BLaER1 treated with 17β-estradiol and CSF1 and Interleukin-3, amounts not matched to agents 10 nM and 100 nM (cell line): ENCODE measurements at regions not wholly inside any gene's neighbourhood (a gene's known extent, or its start where the extent isn't known, plus 50 kb on each side); places are given as distances from the start of the nearest gene placed in this dataset.

Experiments used
- H3K27ac ChIP-seq, 11 experiments: shearing (Covaris generic); formaldehyde crosslinking; 2 replicates each; pipeline ENCODE4 v1.8.1; 2022
- H3K27me3 ChIP-seq, 11 experiments: shearing (Covaris generic); formaldehyde crosslinking; 2 replicates each; pipeline ENCODE4 v1.8.1; 2022
- H3K36me3 ChIP-seq, 11 experiments: shearing (Covaris generic); formaldehyde crosslinking; 2 replicates each; pipeline ENCODE4 v1.8.1; 2022
- H3K4me1 ChIP-seq, 10 experiments: shearing (Covaris generic); formaldehyde crosslinking; 2 replicates each; pipeline ENCODE4 v1.8.1; 2022
- H3K4me2 ChIP-seq, 11 experiments: shearing (Covaris generic); formaldehyde crosslinking; 2 replicates each; pipeline ENCODE4 v1.8.1; 2022
- H3K4me3 ChIP-seq, 10 experiments: shearing (Covaris generic); formaldehyde crosslinking; 2 replicates each; pipeline ENCODE4 v1.8.1; 2022
- H3K9ac ChIP-seq, 11 experiments: shearing (Covaris generic); formaldehyde crosslinking; 2 replicates each; pipeline ENCODE4 v1.8.1; 2022
- H3K9me3 ChIP-seq, 11 experiments: shearing (Covaris generic); formaldehyde crosslinking; replicated peaks in 1 of 11; 2 replicates each; pipeline ENCODE4 v1.8.1; 2022
- H4K20me1 ChIP-seq, 11 experiments: shearing (Covaris generic); formaldehyde crosslinking; 2 replicates each; pipeline ENCODE4 v1.8.1; 2022
- Cebpa-rat ChIP-seq, 11 experiments: shearing (Covaris generic); IDR thresholded peaks; 2 replicates each; pipeline ENCODE4 v1.8.1; 2022

- no peak overlapping the region for H3K9ac ChIP-seq
- H3K27ac ChIP-seq, result no peak overlapping the region
- H3K9me3 ChIP-seq, result peaks cover 0 to 3% (median 0%) of the 10 kb centered on the region in 11 experiments; a peak in 1 of 22 replicates
- H3K4me1 ChIP-seq, result no peaks in the 10 kb centered on the region
- H3K36me3 ChIP-seq, result no peaks in the 10 kb centered on the region
- H3K4me2 ChIP-seq, result no peak overlapping the region
- no peaks in the 10 kb centered on the region for H4K20me1 ChIP-seq
- no peak for TF ChIP-seq Cebpa-rat (IDR thresholded peaks at IDR 0.05)
- no peak overlapping the region for H3K4me3 ChIP-seq
- no peaks in the 10 kb centered on the region for H3K27me3 ChIP-seq
These were observed 696.9 kb downstream of the RAB28 start for GRCh38 chr4:12787261-12787660.

- Histone ChIP-seq H3K36me3 (no peaks in the 10 kb centered on the region), H3K9me3 (no peaks in the 10 kb centered on the region)
These were observed 705.4 kb downstream of the RAB28 start for GRCh38 chr4:12778706-12779105.

GRCh38 chr4:12778191-12778590 is 705.9 kb downstream of the RAB28 start:
- no peak for TF ChIP-seq Cebpa-rat (IDR thresholded peaks at IDR 0.05)

More at GRCh38 chr4:12778706-12779105, 705.4 kb downstream of the RAB28 start:
- Histone ChIP-seq H3K27me3 (no peaks in the 10 kb centered on the region), H3K27ac (no peak overlapping the region), H3K4me3 (no peak overlapping the region), H3K9ac (no peak overlapping the region), H3K4me1 (no peaks in the 10 kb centered on the region), H4K20me1 (no peaks in the 10 kb centered on the region), H3K4me2 (no peak overlapping the region)
- TF ChIP-seq Cebpa-rat (IDR thresholded peaks at IDR 0.05), result no peak

GRCh38 chr4:12770351-12770750 is 713.8 kb downstream of the RAB28 start:
- peaks cover 0 to 7% (median 0%) of the 10 kb centered on the region in 10 experiments; a peak in 1 of 20 replicates for H3K4me1 ChIP-seq

More at GRCh38 chr4:12778191-12778590, 705.9 kb downstream of the RAB28 start:
- H3K9ac ChIP-seq, result no peak overlapping the region
- no peaks in the 10 kb centered on the region for H3K9me3 ChIP-seq
- H4K20me1 ChIP-seq, result no peaks in the 10 kb centered on the region
- H3K4me1 ChIP-seq, result peaks cover 0 to 4% (median 0%) of the 10 kb centered on the region in 10 experiments; a peak in 1 of 20 replicates
- H3K27me3 ChIP-seq, result no peaks in the 10 kb centered on the region
- no peak overlapping the region for H3K27ac ChIP-seq
- H3K4me3 ChIP-seq, result no peak overlapping the region
- H3K4me2 ChIP-seq, result no peak overlapping the region
- H3K36me3 ChIP-seq, result no peaks in the 10 kb centered on the region

GRCh38 chr4:12761694-12762093 is 722.4 kb downstream of the RAB28 start:
- Histone ChIP-seq H3K9me3 (peaks cover 0 to 4% (median 0%) of the 10 kb centered on the region in 11 experiments; a peak in 1 of 22 replicates), H4K20me1 (no peaks in the 10 kb centered on the region), H3K27ac (no peak overlapping the region), H3K9ac (no peak overlapping the region), H3K36me3 (no peaks in the 10 kb centered on the region), H3K27me3 (no peaks in the 10 kb centered on the region), H3K4me3 (no peak overlapping the region), H3K4me1 (no peaks in the 10 kb centered on the region), H3K4me2 (no peak overlapping the region)
- TF ChIP-seq Cebpa-rat (IDR thresholded peaks at IDR 0.05), result no peak

More at GRCh38 chr4:12770351-12770750, 713.8 kb downstream of the RAB28 start:
- H3K4me3 ChIP-seq, result no peak overlapping the region
- H3K4me2 ChIP-seq, result no peak overlapping the region
- no peaks in the 10 kb centered on the region for H3K36me3 ChIP-seq
- no peak overlapping the region for H3K9ac ChIP-seq
- no peaks in the 10 kb centered on the region for H3K27me3 ChIP-seq
- H3K27ac ChIP-seq, result no peak overlapping the region
- H4K20me1 ChIP-seq, result no peaks in the 10 kb centered on the region
- no peak for TF ChIP-seq Cebpa-rat (IDR thresholded peaks at IDR 0.05)
- no peaks in the 10 kb centered on the region for H3K9me3 ChIP-seq

- Histone ChIP-seq H4K20me1 (no peaks in the 10 kb centered on the region), H3K27ac (no peak overlapping the region), H3K9me3 (no peaks in the 10 kb centered on the region), H3K27me3 (no peaks in the 10 kb centered on the region), H3K36me3 (no peaks in the 10 kb centered on the region), H3K9ac (no peak overlapping the region), H3K4me3 (no peak overlapping the region), H3K4me1 (no peaks in the 10 kb centered on the region), H3K4me2 (no peak overlapping the region)
- no peak for TF ChIP-seq Cebpa-rat (IDR thresholded peaks at IDR 0.05)
These were observed 737.0 kb downstream of the RAB28 start for GRCh38 chr4:12747154-12747553.

GRCh38 chr4:12746221-12746620 is 737.9 kb downstream of the RAB28 start:
- Histone ChIP-seq H3K9me3 (no peaks in the 10 kb centered on the region), H3K4me3 (no peak overlapping the region), H3K4me2 (no peak overlapping the region), H3K9ac (no peak overlapping the region), H3K27me3 (no peaks in the 10 kb centered on the region), H3K4me1 (no peaks in the 10 kb centered on the region), H3K36me3 (no peaks in the 10 kb centered on the region), H4K20me1 (no peaks in the 10 kb centered on the region), H3K27ac (no peak overlapping the region)
- TF ChIP-seq Cebpa-rat (IDR thresholded peaks at IDR 0.05), result no peak

- no peak overlapping the region for H3K4me2 ChIP-seq
- H3K4me1 ChIP-seq, result peaks cover 0 to 7% (median 0%) of the 10 kb centered on the region in 10 experiments; a peak in 1 of 20 replicates
- H3K27me3 ChIP-seq, result no peaks in the 10 kb centered on the region
- H3K4me3 ChIP-seq, result no peak overlapping the region
- TF ChIP-seq Cebpa-rat (IDR thresholded peaks at IDR 0.05), result no peak
- H4K20me1 ChIP-seq, result no peaks in the 10 kb centered on the region
- no peaks in the 10 kb centered on the region; a peak in 1 of 22 replicates for H3K9me3 ChIP-seq
- no peak overlapping the region for H3K9ac ChIP-seq
- H3K27ac ChIP-seq, result no peak overlapping the region
- no peaks in the 10 kb centered on the region for H3K36me3 ChIP-seq
These were observed 749.6 kb downstream of the RAB28 start for GRCh38 chr4:12734586-12734985.

- Histone ChIP-seq H3K4me3 (no peak overlapping the region), H3K4me1 (peaks cover 0 to 7% (median 0%) of the 10 kb centered on the region in 10 experiments; a peak in 1 of 20 replicates), H3K27ac (no peak overlapping the region), H3K9ac (no peak overlapping the region), H4K20me1 (no peaks in the 10 kb centered on the region), H3K4me2 (no peak overlapping the region), H3K27me3 (no peaks in the 10 kb centered on the region), H3K36me3 (no peaks in the 10 kb centered on the region), H3K9me3 (no peaks in the 10 kb centered on the region)
- no peak for TF ChIP-seq Cebpa-rat (IDR thresholded peaks at IDR 0.05)
These were observed 754.8 kb downstream of the RAB28 start for GRCh38 chr4:12729384-12729783.

- TF ChIP-seq Cebpa-rat (IDR thresholded peaks at IDR 0.05), result no peak
- no peaks in the 10 kb centered on the region for H3K27me3 ChIP-seq
- H3K27ac ChIP-seq, result no peak overlapping the region
- no peak overlapping the region for H3K4me2 ChIP-seq
- peaks cover 0 to 6% (median 0%) of the 10 kb centered on the region in 10 experiments; a peak in 1 of 20 replicates for H3K4me1 ChIP-seq
- H3K4me3 ChIP-seq, result no peak overlapping the region
- H3K9ac ChIP-seq, result no peak overlapping the region
- no peaks in the 10 kb centered on the region for H4K20me1 ChIP-seq
- no peaks in the 10 kb centered on the region for H3K9me3 ChIP-seq
- no peaks in the 10 kb centered on the region for H3K36me3 ChIP-seq
These were observed 759.6 kb downstream of the RAB28 start for GRCh38 chr4:12724510-12724909.
